ENCODE measurements at regions not wholly inside any gene's neighbourhood (a gene's known extent, or its start where the extent isn't known, plus 50 kb on each side); places are given as distances from the start of the nearest gene placed in this dataset.

- Mint-ChIP-seq H3K9me3 (peaks cover 0 to 4% (median 0%) of the 10 kb centered on the region in 3 donors), H3K4me1 (no peaks in the 10 kb centered on the region), H3K27ac (no peak overlapping the region), H3K4me3 (no peak overlapping the region), H3K27me3 (no peaks in the 10 kb centered on the region), H3K36me3 (peaks cover 3% of the 10 kb centered on the region)
Observed at GRCh38 chr2:103959174-103960128, 894.5 kb upstream of the POU3F3 start.

- peaks cover 0 to 4% (median 0%) of the 10 kb centered on the region in 3 donors for H3K9me3 Mint-ChIP-seq
- H3K4me3 Mint-ChIP-seq, result no peak overlapping the region
- no peak overlapping the region for H3K27ac Mint-ChIP-seq
- H3K4me1 Mint-ChIP-seq, result no peaks in the 10 kb centered on the region
- no peaks in the 10 kb centered on the region for H3K27me3 Mint-ChIP-seq
- peaks cover 3% of the 10 kb centered on the region for H3K36me3 Mint-ChIP-seq
Observed at GRCh38 chr2:103960129-103960513, 893.8 kb upstream of the POU3F3 start.

- peaks cover 3% of the 10 kb centered on the region for H3K36me3 Mint-ChIP-seq
- H3K27me3 Mint-ChIP-seq, result no peaks in the 10 kb centered on the region
- H3K4me1 Mint-ChIP-seq, result no peaks in the 10 kb centered on the region
- no peak overlapping the region for H3K4me3 Mint-ChIP-seq
- H3K27ac Mint-ChIP-seq, result peak overlapping the region in 1 of 3 donors; percentile 43
- peaks cover 0 to 4% (median 0%) of the 10 kb centered on the region in 3 donors for H3K9me3 Mint-ChIP-seq
Observed at GRCh38 chr2:103960951-103961350, 893.0 kb upstream of the POU3F3 start.

GRCh38 chr2:103961862-103962261, 892.1 kb upstream of the POU3F3 start:
- Mint-ChIP-seq H3K4me1 (no peaks in the 10 kb centered on the region), H3K4me3 (no peak overlapping the region), H3K9me3 (peaks cover 0 to 4% (median 0%) of the 10 kb centered on the region in 3 donors), H3K36me3 (no peaks in the 10 kb centered on the region), H3K27ac (no peak overlapping the region), H3K27me3 (no peaks in the 10 kb centered on the region)

GRCh38 chr2:103962670-103963069, 891.2 kb upstream of the POU3F3 start:
- H3K9me3 Mint-ChIP-seq, result peaks cover 0 to 4% (median 0%) of the 10 kb centered on the region in 3 donors
- H3K4me3 Mint-ChIP-seq, result no peak overlapping the region
- no peaks in the 10 kb centered on the region for H3K36me3 Mint-ChIP-seq
- no peaks in the 10 kb centered on the region for H3K27me3 Mint-ChIP-seq
- no peak overlapping the region for H3K27ac Mint-ChIP-seq
- H3K4me1 Mint-ChIP-seq, result no peaks in the 10 kb centered on the region

- Mint-ChIP-seq H3K27me3 (no peaks in the 10 kb centered on the region), H3K4me3 (no peak overlapping the region), H3K27ac (no peak overlapping the region), H3K36me3 (no peaks in the 10 kb centered on the region), H3K9me3 (peaks cover 0 to 4% (median 0%) of the 10 kb centered on the region in 3 donors), H3K4me1 (no peaks in the 10 kb centered on the region)
Observed at GRCh38 chr2:103963146-103963725, 890.7 kb upstream of the POU3F3 start.

- H3K4me3 Mint-ChIP-seq, result no peak overlapping the region
- no peaks in the 10 kb centered on the region for H3K36me3 Mint-ChIP-seq
- no peaks in the 10 kb centered on the region for H3K27me3 Mint-ChIP-seq
- no peaks in the 10 kb centered on the region for H3K4me1 Mint-ChIP-seq
- peaks cover 0 to 8% (median 0%) of the 10 kb centered on the region in 3 donors for H3K9me3 Mint-ChIP-seq
- no peak overlapping the region for H3K27ac Mint-ChIP-seq
Observed at GRCh38 chr2:103977241-103977640, 876.7 kb upstream of the POU3F3 start.

GRCh38 chr2:103977668-103978067, 876.2 kb upstream of the POU3F3 start:
- H3K27me3 Mint-ChIP-seq, result no peaks in the 10 kb centered on the region
- no peak overlapping the region for H3K4me3 Mint-ChIP-seq

GRCh38 chr2:103980401-103980800, 873.5 kb upstream of the POU3F3 start:
- H3K9me3 Mint-ChIP-seq, result peaks cover 0 to 4% (median 0%) of the 10 kb centered on the region in 3 donors
- no peak overlapping the region for H3K27ac Mint-ChIP-seq
- no peaks in the 10 kb centered on the region for H3K4me1 Mint-ChIP-seq
- no peaks in the 10 kb centered on the region for H3K27me3 Mint-ChIP-seq
- no peak overlapping the region for H3K4me3 Mint-ChIP-seq
- no peaks in the 10 kb centered on the region for H3K36me3 Mint-ChIP-seq

More at GRCh38 chr2:103977668-103978067, 876.2 kb upstream of the POU3F3 start:
- Mint-ChIP-seq H3K27ac (no peak overlapping the region), H3K36me3 (no peaks in the 10 kb centered on the region), H3K9me3 (peaks cover 0 to 8% (median 0%) of the 10 kb centered on the region in 3 donors), H3K4me1 (no peaks in the 10 kb centered on the region)

- H3K36me3 Mint-ChIP-seq, result no peaks in the 10 kb centered on the region
- H3K4me3 Mint-ChIP-seq, result no peak overlapping the region
- H3K27me3 Mint-ChIP-seq, result no peaks in the 10 kb centered on the region
- H3K4me1 Mint-ChIP-seq, result no peaks in the 10 kb centered on the region
- H3K27ac Mint-ChIP-seq, result no peak overlapping the region
- H3K9me3 Mint-ChIP-seq, result peaks cover 0 to 5% (median 0%) of the 10 kb centered on the region in 3 donors
Observed at GRCh38 chr2:103982691-103983090, 871.2 kb upstream of the POU3F3 start.

- Mint-ChIP-seq H3K27ac (no peak overlapping the region), H3K9me3 (peaks cover 1 to 5% (median 4%) of the 10 kb centered on the region in 3 donors), H3K4me1 (peaks cover 0 to 1% (median 0%) of the 10 kb centered on the region in 3 donors), H3K4me3 (no peak overlapping the region), H3K36me3 (no peaks in the 10 kb centered on the region), H3K27me3 (no peaks in the 10 kb centered on the region)
Observed at GRCh38 chr2:103986001-103986400, 867.9 kb upstream of the POU3F3 start.

- H3K27me3 Mint-ChIP-seq, result no peaks in the 10 kb centered on the region
- H3K27ac Mint-ChIP-seq, result no peak overlapping the region
- no peaks in the 10 kb centered on the region for H3K36me3 Mint-ChIP-seq
- peaks cover 0 to 4% (median 1%) of the 10 kb centered on the region in 3 donors for H3K9me3 Mint-ChIP-seq
- peaks cover 0 to 1% (median 0%) of the 10 kb centered on the region in 3 donors for H3K4me1 Mint-ChIP-seq
- H3K4me3 Mint-ChIP-seq, result no peak overlapping the region
Observed at GRCh38 chr2:103991591-103991990, 862.3 kb upstream of the POU3F3 start.

- no peak overlapping the region for H3K27ac Mint-ChIP-seq
- no peak overlapping the region for H3K4me3 Mint-ChIP-seq
Observed at GRCh38 chr2:104004821-104005220, 849.1 kb upstream of the POU3F3 start.

GRCh38 chr2:104016801-104017200, 837.1 kb upstream of the POU3F3 start:
- Mint-ChIP-seq H3K9me3 (peaks cover 3 to 7% (median 4%) of the 10 kb centered on the region in 3 donors), H3K4me3 (no peak overlapping the region), H3K4me1 (no peaks in the 10 kb centered on the region), H3K36me3 (no peaks in the 10 kb centered on the region), H3K27ac (no peak overlapping the region), H3K27me3 (peaks cover 2% of the 10 kb centered on the region)

More at GRCh38 chr2:104004821-104005220, 849.1 kb upstream of the POU3F3 start:
- H3K9me3 Mint-ChIP-seq, result peaks cover 3 to 10% (median 4%) of the 10 kb centered on the region in 3 donors
- H3K4me1 Mint-ChIP-seq, result no peaks in the 10 kb centered on the region
- no peaks in the 10 kb centered on the region for H3K27me3 Mint-ChIP-seq
- H3K36me3 Mint-ChIP-seq, result peaks cover 1% of the 10 kb centered on the region

- Mint-ChIP-seq H3K36me3 (no peaks in the 10 kb centered on the region), H3K9me3 (peaks cover 0 to 2% (median 0%) of the 10 kb centered on the region in 3 donors), H3K4me1 (no peaks in the 10 kb centered on the region), H3K4me3 (no peak overlapping the region), H3K27me3 (peaks cover 2% of the 10 kb centered on the region), H3K27ac (no peak overlapping the region)
Observed at GRCh38 chr2:104023306-104023705, 830.6 kb upstream of the POU3F3 start.

Measured in IgD-negative memory B cell (primary cell).